Upper lobe of left lung (tissue), 6 donors: ENCODE measurements at regions not wholly inside any gene's neighbourhood (a gene's known extent, or its start where the extent isn't known, plus 50 kb on each side); places are given as distances from the start of the nearest gene placed in this dataset.

ENCODE experiments used
- ATAC-seq, 2 donors: fragments of 200-7000 bp; cut with Tn5 transposase; one replicate each; pipeline ENCODE4 v1.9.1; 2022; ENCODE audit warnings: mild to moderate bottlenecking in 2 of 2, moderate library complexity in 2 of 2; ENCODE audit not compliant: low FRiP score in 2 of 2
- DNase-seq, 2 donors: peaks; one replicate each; pipeline ENCODE4 v3.0.0-alpha.2; 2019 to 2020
- H3K27ac ChIP-seq, 4 donors: fragments of 200-600 bp; sonication (generic); one replicate each; pipeline ENCODE4 v1.5.1; 2016 to 2019
- H3K27me3 ChIP-seq, 4 donors: fragments of 200-600 bp; sonication (generic); one replicate each; pipeline ENCODE4 v1.5.1; 2017 to 2019
- H3K36me3 ChIP-seq, 4 donors: fragments of 200-600 bp; sonication (generic); one replicate each; pipeline ENCODE4 v1.5.1; 2016 to 2019
- H3K4me1 ChIP-seq, 4 donors: fragments of 200-600 bp; sonication (generic); one replicate each; pipeline ENCODE4 v1.5.1; 2018 to 2019
- H3K4me3 ChIP-seq, 4 donors: fragments of 200-600 bp; sonication (generic); one replicate each; pipeline ENCODE4 v1.5.1; 2017 to 2019; ENCODE audit warnings: mild to moderate bottlenecking in 2 of 4, moderate library complexity in 1 of 4
- H3K9me3 ChIP-seq, 4 donors: fragments of 200-600 bp; sonication (generic); one replicate each; pipeline ENCODE4 v1.5.1; 2018 to 2019
- CTCF ChIP-seq, 6 experiments: fragments of 450-650 bp in 4 of 6; fragments of 200-600 bp in 2 of 6; sonication (generic) in 2 of 6; IDR thresholded peaks; one replicate each; pipeline ENCODE4 v1.5.1; 2016 to 2019; ENCODE audit warnings: antibody characterized with exemption in 6 of 6
- EP300 ChIP-seq, 4 donors: sonication (generic); formaldehyde crosslinking; IDR thresholded peaks; one replicate each; pipeline ENCODE4 v1.5.1; 2017; ENCODE audit warnings: antibody characterized with exemption in 4 of 4, control low read depth in 2 of 4
- POLR2A ChIP-seq, 4 donors: fragments of 450-650 bp; IDR thresholded peaks; one replicate each; pipeline ENCODE4 v1.5.1; 2016 to 2017; ENCODE audit warnings: antibody characterized with exemption in 4 of 4, mild to moderate bottlenecking in 2 of 4
- POLR2AphosphoS5 ChIP-seq, 2 donors: sonication (generic); formaldehyde crosslinking; IDR thresholded peaks; one replicate each; pipeline ENCODE4 v1.5.1; 2017; ENCODE audit warnings: antibody characterized with exemption in 2 of 2
- WGBS, 2 donors: methylation state at CpG; one replicate each; pipeline ENCODE4 v1.1.5; 2017 to 2018; 5-methylcytosine and 5-hydroxymethylcytosine counted together
- donor health status: DM: no; HTN: no; CAD: no; lungs with moderate emphysema.
- donor health status: DM: no; HTN: yes; CAD: no; lungs with severe emphysema.

DNA sequence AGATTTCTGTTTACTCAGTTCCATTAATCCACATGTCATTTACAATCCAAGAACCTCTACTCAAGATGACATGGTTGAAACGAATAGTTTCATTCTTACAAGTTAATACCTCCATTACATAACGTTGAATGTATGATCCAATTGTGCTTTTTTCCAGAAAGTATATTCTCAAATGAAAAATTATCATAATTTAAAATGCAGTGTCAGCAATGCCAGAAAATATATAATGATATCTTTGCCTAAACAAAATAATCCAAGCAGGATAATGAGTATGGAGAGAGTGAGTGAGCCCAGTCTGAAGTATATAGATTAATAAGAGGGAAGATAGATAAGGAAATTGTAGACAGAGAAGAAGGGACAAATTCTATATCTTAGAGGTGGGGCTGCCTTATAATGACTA is 505.0 kb downstream of the CENPC start:
- Histone ChIP-seq H3K9me3 (no peaks in the 10 kb centered on the region), H3K36me3 (no peaks in the 10 kb centered on the region), H3K4me1 (no peaks in the 10 kb centered on the region), H3K27me3 (no peaks in the 10 kb centered on the region), H3K27ac (no peak overlapping the region), H3K4me3 (no peak overlapping the region)
- DNase-seq (no peak), ATAC-seq (no peak)
- TF ChIP-seq POLR2A (IDR thresholded peaks at IDR 0.05): no peak
- TF ChIP-seq POLR2AphosphoS5 (IDR thresholded peaks at IDR 0.05): no peak
- TF ChIP-seq CTCF (IDR thresholded peaks at IDR 0.05): no peak
- TF ChIP-seq EP300 (IDR thresholded peaks at IDR 0.05): no peak
- WGBS, 2 donors: 62 to 66% methylated on average over 2 of the region's 2 CpGs

DNA sequence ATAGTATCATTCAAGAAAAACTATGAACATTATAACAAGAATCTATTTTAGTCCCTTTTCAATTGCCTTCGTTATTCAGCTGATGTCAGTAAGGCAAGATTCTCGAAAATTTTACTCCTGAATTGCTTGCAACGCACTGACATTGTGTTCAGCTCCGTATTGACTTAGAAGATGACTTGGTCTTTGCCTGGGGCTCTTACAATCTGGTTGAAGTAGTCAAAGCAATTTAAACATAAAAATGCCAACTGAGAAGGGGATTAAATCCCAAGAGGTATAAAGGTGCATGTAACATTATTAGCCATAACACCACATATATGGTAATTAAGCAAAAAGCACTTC is 507.1 kb downstream of the CENPC start:
- H3K4me1 ChIP-seq: no peaks in the 10 kb centered on the region
- TF ChIP-seq EP300 (IDR thresholded peaks at IDR 0.05) (no peak), POLR2A (IDR thresholded peaks at IDR 0.05) (no peak), CTCF (IDR thresholded peaks at IDR 0.05) (no peak), POLR2AphosphoS5 (IDR thresholded peaks at IDR 0.05) (no peak)

GRCh38 chr4:67037504-67038227 is 507.6 kb downstream of the CENPC start:
- DNase-seq (no peak), ATAC-seq (no peak)
- no peaks in the 10 kb centered on the region for H3K36me3 ChIP-seq
- H3K27me3 ChIP-seq: no peaks in the 10 kb centered on the region
- H3K4me1 ChIP-seq: no peaks in the 10 kb centered on the region
- H3K9me3 ChIP-seq: no peaks in the 10 kb centered on the region
- no peak for TF ChIP-seq POLR2A (IDR thresholded peaks at IDR 0.05)
- TF ChIP-seq CTCF (IDR thresholded peaks at IDR 0.05): no peak
- no peak for TF ChIP-seq POLR2AphosphoS5 (IDR thresholded peaks at IDR 0.05)
- TF ChIP-seq EP300 (IDR thresholded peaks at IDR 0.05): no peak
- no peak overlapping the region for H3K27ac ChIP-seq
- H3K4me3 ChIP-seq: no peak overlapping the region

More for the DNA sequence above, 507.1 kb downstream of the CENPC start:
- Histone ChIP-seq H3K4me3 (no peak overlapping the region), H3K27ac (no peak overlapping the region), H3K9me3 (no peaks in the 10 kb centered on the region), H3K27me3 (no peaks in the 10 kb centered on the region), H3K36me3 (no peaks in the 10 kb centered on the region)
- ATAC-seq: no peak
- WGBS, 2 donors: 53 to 59% methylated on average over 4 of the region's 4 CpGs
- no peak for DNase-seq

DNA sequence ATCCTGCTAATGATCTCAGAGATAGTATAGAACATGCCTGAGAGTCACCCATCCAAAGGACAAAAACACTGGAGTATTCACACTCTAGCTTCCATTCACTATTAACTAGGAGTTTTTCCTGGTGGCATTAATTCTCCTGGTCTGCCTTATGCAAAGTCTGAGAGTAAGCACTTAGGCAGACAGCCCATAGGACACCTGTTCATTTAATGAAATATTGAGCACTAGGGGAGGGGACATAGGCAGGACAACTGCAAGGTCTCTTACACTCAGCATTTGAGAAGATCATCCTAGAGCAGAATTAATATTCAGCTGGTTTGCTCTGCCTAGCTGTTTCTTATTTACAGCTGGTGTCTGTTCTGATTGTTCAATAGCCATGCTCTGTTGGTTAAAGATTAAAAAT is 508.5 kb downstream of the CENPC start:
- H3K27ac ChIP-seq: no peak overlapping the region
- H3K4me3 ChIP-seq: no peak overlapping the region
- H3K36me3 ChIP-seq: no peaks in the 10 kb centered on the region
- H3K27me3 ChIP-seq: no peaks in the 10 kb centered on the region
- DNase-seq: no peak
- ATAC-seq: no peak
- H3K9me3 ChIP-seq: no peaks in the 10 kb centered on the region
- H3K4me1 ChIP-seq: no peaks in the 10 kb centered on the region
- no peak for TF ChIP-seq POLR2A (IDR thresholded peaks at IDR 0.05)
- no peak for TF ChIP-seq EP300 (IDR thresholded peaks at IDR 0.05)
- no peak for TF ChIP-seq POLR2AphosphoS5 (IDR thresholded peaks at IDR 0.05)
- no peak for TF ChIP-seq CTCF (IDR thresholded peaks at IDR 0.05)

GRCh38 chr4:67035986-67036385 is 509.3 kb downstream of the CENPC start:
- no peak for ATAC-seq
- TF ChIP-seq EP300 (IDR thresholded peaks at IDR 0.05): no peak
- no peak for TF ChIP-seq POLR2AphosphoS5 (IDR thresholded peaks at IDR 0.05)
- TF ChIP-seq POLR2A (IDR thresholded peaks at IDR 0.05): no peak
- no peak for TF ChIP-seq CTCF (IDR thresholded peaks at IDR 0.05)
- Histone ChIP-seq H3K4me3 (no peak overlapping the region), H3K4me1 (no peaks in the 10 kb centered on the region), H3K27me3 (no peaks in the 10 kb centered on the region), H3K27ac (no peak overlapping the region), H3K36me3 (no peaks in the 10 kb centered on the region), H3K9me3 (no peaks in the 10 kb centered on the region)
- DNase-seq: no peak
- WGBS, 2 donors: 42 to 79% methylated on average over 1 of the region's 1 CpG
